Hippocampal formation (tissue), 2 donors: ENCODE measurements at regions not wholly inside any gene's neighbourhood (a gene's known extent, or its start where the extent isn't known, plus 50 kb on each side); places are given as distances from the start of the nearest gene placed in this dataset.
"Not testable (repeated sequence)": the region's sequence is repeated elsewhere in the genome, so short reads cannot be mapped to it uniquely, and the experiment has no call there.

Experiments
- DNase-seq, 2 donors: peaks; one replicate each; lab custom pipeline; 2025; lab: John Stamatoyannopoulos, UW

DNA sequence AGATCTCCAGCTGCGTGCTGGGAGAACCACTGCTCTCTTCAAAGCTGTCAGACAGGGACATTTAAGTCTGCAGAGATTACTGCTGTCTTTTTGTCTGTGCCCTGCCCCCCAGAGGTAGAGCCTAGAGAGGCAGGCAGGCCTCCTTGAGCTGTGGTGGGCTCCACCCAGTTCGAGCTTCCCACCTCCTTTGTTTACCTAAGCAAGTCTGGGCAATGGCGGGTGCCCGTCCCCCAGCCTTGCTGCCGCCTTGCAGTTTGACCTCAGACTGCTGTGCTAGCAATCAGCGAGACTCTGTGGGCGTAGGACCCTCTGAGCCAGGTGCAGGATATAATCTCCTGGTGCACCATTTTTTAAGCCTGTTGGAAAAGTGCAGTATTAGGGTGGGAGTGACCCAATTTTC is 128.6 kb downstream of the ACTR3 start:
- not testable (repeated sequence) for DNase-seq

DNA sequence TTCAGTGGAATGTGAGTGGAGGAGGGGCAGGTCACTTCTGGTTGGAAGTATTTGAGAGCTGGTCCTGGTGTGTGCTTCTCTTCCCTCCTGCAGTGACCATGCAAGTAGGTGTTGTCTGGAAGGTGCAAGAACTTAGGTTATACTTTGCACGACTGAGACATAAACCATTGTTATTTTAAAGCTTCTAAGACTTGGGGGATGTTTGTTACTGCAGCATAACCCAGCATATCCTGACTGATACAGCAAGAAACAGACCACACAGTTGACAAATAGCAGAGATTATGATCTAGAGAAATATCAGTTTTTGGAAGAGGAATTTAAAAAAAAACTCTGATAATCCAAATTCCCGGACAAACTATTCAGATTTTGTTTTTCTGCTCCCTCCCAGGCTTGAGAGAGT is 130.8 kb downstream of the ACTR3 start:
- DNase-seq = no peak

- DNase-seq = no peak
These were observed 132.6 kb downstream of the ACTR3 start for GRCh38 chr2:114022360-114023085.

- DNase-seq = no peak
These were observed 134.4 kb downstream of the ACTR3 start for GRCh38 chr2:114024326-114024725.

DNA sequence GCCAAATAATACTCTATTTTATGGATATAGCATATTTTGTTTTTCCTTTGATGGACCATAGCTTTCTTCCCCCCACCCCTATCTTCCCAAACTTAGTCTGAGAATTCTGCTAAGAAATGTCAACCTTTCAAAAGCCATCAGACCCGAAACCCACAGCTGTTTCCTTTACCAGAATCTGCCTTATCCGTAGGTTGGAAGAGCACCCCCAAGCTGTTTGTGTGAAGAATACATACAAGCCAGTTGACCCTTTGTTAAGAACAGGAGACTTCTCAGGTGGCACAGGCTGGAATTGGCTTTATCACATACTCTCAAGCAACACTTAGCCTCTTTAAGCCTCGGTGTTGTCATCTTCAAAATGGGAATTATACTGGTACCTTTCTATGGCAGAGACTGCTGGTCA is 135.1 kb downstream of the ACTR3 start:
- DNase-seq = no peak

- no peak for DNase-seq
These were observed 137.5 kb downstream of the ACTR3 start for GRCh38 chr2:114027437-114027836.

DNA sequence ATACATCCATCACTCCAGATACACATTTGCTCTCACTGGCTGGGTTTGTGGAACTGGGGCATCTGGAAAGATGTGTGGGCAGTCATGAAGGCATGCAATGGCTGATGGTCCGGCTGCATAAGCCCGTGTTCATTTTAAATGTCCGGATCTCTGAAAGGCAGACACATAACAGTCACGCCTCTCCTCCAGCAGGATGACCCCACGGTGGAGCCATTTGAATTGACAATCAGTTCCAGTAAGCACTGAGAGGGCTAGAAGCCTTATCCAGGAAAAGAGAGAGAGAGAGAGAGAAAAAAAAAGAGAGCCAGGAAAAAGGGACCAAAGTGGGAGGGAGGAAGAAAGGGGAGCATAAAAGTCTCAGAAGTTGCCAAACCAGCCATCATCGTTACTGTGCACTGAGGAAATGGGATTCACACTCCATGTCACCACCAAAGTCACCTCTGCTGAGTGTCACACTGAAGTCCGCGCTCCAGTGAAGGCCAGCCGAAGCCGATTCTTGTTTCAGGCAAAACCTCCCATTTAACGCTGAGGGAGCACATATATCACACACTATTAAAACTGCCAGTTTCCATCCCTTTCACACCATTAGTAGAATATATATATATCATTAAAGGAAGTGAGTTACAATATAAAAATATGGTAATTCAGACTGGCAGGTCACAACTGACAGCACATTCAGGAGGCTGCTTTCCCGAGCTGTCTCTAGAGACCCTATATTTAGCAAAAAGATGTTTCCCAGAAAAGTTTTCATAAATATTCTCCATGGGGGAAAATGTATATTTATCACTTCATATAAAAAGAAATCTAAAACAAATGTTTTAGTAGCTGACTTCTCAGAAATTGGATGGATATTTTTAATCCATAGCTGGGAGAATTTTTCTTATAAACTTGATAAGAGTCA is 142.0 kb downstream of the ACTR3 start:
- no peak for DNase-seq

DNA sequence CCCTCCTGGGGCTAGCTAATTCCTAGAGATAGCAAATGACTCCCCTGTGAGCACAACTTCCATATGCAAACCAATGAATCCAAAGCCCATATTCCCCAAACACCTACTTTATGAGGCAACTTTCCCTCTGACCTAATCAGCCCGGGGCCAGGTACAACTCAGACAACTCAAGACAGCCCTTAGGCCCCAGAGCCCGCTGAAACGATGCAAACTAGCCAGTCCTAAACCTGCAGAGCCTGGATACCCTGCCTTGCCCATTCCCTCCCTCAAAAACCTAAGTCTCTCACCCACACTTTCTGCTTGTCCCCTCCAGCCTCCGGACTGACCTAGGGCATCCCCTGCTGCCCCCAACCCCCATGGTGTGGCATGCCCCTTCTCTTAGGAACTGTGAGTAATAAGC is 142.8 kb downstream of the ACTR3 start:
- DNase-seq = no peak

DNA sequence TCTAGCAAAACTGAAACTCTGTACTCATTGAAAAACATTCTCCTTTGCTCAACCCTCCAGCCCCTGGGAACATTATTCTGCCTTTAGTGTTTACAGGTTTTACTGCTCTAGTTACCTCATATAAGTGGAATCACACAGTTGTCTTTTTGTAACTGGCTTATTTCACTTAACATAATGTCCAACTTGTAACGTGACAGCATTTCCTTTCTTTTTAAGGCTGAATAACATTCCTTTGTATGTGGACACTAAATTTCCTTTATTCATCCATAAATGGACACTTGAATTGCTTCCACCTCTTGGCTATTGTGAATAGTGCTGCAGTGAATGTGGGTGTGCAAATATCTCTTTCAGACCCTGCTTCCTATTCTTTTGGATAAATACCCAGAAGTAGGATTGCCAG is 144.9 kb downstream of the ACTR3 start:
- DNase-seq = no peak

DNA sequence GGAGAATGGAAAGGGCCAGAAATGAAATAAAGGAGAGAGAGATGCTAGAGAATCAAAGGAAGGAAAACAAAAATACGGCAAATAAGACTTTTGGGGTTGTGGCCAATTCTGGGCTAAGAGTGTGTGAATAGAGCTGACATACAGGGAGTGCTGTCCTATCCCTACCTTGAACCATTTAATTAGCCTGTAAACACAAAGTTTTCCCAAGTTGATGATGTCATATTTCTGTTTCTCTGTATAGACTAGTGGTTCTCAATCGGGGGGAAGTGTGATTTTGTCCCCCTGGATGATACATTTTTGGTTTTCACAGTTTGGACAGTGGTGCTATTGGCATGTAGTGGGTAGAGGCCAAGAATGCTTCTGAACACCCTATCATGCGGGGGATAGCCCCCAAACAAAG is 148.8 kb downstream of the ACTR3 start:
- no peak for DNase-seq

- peak in 1 of 2 donors; percentile 22 for DNase-seq
These were observed 149.8 kb downstream of the ACTR3 start for GRCh38 chr2:114039677-114040076.

GRCh38 chr2:114040826-114041225 is 150.9 kb downstream of the ACTR3 start:
- DNase-seq = peak in 1 of 2 donors; percentile 22

- no peak for DNase-seq
These were observed 155.1 kb downstream of the ACTR3 start for GRCh38 chr2:114044985-114045384.

DNA sequence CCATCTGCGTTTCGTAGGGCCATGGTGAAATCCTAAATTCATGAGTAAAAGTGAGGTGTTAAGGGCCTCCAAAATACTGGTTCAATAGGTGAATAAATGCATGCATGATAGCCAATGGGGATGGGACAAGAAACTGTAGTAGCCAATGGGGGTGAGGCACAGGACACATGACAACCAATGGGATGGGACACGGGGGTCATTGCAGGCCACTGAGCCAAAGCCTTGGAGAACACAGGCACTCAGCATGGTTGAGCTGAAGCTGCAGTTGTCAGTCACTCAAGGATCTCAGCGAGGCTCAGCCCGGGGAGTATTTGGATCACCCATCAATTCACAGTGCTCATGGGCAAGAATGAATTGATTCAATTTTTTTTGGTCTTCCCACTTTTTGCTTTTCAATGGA is 156.5 kb downstream of the ACTR3 start:
- no peak for DNase-seq

DNA sequence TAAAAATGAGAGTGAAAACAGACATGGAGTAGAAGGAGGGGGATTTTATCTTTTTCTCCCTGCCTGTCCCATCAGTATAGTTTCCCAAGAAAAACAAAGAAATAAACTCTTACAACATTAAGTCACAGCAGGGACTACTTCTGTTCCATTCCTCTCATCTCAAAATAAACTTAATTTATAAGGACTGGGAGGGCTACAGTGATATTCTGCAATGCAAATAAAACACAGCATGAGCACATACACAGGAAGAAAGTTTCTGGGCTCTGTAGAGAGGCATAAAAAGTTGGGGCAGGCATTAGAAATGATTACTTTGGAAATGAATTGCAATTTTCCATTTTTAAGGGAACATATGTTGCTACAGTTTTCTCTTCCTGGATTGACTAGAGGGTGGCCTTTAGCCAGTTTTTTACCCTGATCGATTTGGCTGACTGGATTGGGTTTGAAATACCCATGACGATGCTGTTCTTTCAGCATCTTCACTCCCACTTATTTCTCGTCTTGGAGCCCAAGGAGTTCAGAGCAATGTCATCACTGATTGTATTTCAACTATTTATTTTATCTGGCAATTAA is 157.1 kb downstream of the ACTR3 start:
- no peak for DNase-seq

- DNase-seq = no peak
These were observed 159.4 kb downstream of the ACTR3 start for GRCh38 chr2:114049280-114049679.

DNA sequence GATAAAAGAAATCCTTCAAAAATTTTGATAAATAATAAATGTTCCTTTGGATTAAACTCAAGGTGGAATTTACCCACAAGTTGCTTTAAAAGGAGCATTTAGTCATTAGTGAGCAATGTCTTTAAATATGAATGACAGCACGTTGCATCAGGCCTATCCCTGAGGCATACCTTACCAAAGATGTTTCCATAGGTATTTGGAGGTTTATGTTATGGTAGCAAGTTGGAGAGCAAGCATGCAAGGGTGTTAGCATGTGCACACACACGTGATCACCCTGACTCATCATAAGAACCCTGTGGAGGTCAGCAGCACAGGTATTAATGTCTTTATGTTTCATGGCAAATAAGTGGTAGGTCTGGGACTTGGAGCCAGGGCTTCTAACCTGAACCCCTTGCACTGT is 159.9 kb downstream of the ACTR3 start:
- DNase-seq = no peak

DNA sequence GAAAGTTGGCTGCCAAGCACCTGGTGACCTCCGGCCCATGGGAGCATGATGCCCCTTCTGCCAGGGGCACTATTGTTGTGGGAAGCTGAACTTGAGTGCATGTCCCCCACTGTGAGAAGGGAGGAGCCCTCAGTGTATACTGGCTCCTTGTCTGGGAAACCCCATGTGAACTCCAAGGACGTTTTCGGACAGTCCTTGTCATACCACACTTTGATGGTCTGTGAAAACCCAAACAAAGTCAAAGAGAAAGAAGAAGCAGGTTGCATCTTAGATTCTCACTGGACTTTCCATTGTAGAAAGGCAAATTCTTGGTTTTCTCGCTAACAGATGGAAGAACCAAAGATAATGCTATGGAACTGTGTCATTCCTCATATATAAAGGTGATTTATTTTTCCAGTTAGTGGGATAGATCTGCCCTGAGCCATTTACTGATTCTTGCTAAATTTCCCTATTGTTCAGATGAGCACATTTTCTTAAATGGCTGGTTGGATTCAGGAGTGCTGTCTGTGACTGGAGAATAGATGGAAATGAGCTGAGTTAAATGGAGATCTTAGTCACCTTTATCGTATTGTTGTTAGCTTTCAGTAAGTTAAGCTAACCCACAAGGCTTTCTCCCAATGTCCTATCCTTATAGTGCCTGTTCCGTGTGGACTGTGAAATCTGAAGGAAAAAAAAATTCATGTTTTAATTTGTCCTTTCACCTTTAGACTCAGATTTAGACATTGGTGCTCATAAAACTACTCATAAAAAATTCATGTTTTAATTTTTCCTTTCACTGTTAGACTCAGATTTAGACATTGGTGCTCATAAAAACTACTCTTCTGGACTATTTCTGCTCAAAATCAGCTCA is 166.6 kb downstream of the ACTR3 start:
- DNase-seq = no peak

DNA sequence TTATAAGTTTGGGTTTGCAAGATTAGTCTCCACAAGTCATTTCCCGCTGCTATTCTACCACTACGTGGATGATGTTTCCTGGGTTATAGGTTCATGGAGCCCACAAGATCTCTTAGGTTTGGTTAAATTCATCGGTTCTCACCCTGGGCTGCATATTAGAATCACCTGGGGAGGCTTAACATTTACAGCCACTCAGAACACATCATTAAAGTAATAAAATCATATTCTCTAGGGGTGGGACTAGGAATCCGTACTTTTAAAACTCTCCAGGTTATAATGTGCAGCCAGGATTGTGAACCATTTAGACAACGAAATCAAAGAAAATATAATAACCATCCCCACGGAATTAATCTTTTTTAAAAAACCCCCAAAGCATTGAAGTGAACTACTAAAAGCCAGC is 167.7 kb downstream of the ACTR3 start:
- no peak for DNase-seq

DNA sequence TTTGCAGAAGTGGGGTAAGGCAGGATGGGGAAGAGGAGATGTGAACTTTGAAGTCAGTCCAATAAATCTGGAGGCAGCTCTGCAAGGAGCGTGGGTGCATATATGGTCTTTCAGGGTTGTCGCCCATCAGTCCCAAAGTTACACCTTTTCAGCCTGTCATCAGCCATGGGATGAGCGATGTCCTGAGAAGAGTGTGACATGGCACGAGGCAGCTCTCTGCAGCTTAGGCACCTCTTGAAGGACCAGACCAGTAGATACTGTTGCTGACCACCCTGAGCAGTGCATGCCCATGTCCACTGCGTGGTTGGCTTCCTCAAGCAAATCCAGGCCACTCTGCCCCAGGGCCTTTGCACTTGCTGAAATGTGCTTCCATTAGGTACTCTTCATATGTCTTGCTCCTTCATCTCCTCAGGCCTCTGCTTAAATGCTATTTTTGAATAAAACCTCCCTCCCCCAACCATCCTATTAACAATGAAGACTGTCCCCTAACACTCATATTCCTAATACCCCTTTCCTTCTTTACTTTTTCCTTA is 171.7 kb downstream of the ACTR3 start:
- no peak for DNase-seq

DNA sequence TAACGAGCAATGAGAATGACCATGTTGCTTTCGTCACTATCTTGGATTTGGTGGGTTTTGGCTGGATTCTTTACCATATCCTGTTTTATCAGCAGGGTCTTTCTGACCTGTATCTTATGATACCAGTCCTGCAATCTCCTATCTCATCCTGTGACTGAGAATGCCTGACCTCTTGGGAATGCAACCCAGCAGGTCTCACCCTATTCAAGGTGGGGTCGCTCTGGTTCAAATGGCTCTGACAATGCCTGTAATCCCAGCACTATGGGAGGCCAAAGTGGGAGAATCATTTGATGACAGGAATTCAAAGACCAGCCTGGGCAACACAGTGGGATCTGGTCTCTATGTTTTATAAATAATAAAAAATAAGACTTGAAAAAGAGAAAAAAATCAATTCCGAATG is 173.5 kb downstream of the ACTR3 start:
- no peak for DNase-seq

DNA sequence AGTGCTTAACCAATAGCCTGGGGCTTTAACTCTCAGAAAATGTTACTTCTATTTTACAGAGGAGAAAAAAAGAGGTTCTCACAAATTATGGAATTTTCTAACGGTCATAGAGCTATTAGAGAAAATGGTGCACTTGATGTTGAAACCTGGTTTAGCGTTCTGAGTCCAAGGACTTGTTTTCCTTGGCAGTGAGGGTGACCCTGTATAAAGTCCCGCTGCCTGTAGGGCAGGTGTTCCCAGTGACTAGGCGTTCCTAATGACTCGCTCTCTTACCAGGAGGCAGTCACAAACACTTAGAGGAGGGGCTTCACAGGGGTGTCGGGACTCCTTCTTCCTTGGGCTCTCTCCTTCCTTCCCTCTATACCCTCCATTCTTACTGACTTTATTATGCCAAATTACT is 175.8 kb downstream of the ACTR3 start:
- DNase-seq = no peak
